ENCODE measurements at regions not wholly inside any gene's neighbourhood (a gene's known extent, or its start where the extent isn't known, plus 50 kb on each side); places are given as distances from the start of the nearest gene placed in this dataset.

DNA sequence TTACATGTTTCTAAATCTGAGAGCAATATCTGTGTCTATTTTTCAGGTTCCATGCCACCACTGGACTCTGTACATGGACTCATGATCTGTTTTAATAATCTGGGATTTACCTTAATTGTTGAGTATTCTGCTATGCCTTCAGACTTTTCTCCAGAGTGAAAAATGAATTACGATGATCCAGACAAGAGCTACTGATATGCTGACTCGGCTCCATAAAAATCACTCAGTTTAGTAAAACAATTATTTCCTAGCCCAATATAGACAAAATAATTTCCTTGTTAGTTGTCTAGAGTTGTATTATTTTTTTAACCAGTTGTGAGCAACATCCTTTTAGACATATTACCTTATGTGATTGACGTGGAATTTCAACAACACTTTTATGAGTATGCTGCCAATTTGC, 736.8 kb downstream of the RFPL4B start:
- TF ChIP-seq, protein P1, sequence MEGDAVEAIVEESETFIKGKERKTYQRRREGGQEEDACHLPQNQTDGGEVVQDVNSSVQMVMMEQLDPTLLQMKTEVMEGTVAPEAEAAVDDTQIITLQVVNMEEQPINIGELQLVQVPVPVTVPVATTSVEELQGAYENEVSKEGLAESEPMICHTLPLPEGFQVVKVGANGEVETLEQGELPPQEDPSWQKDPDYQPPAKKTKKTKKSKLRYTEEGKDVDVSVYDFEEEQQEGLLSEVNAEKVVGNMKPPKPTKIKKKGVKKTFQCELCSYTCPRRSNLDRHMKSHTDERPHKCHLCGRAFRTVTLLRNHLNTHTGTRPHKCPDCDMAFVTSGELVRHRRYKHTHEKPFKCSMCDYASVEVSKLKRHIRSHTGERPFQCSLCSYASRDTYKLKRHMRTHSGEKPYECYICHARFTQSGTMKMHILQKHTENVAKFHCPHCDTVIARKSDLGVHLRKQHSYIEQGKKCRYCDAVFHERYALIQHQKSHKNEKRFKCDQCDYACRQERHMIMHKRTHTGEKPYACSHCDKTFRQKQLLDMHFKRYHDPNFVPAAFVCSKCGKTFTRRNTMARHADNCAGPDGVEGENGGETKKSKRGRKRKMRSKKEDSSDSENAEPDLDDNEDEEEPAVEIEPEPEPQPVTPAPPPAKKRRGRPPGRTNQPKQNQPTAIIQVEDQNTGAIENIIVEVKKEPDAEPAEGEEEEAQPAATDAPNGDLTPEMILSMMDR (IDR thresholded peaks at IDR 0.05) = no peak
- no peak for TF ChIP-seq POLR2A (IDR thresholded peaks at IDR 0.05)
